GM12878 (cell line): ENCODE measurements at regions not wholly inside any gene's neighbourhood (a gene's known extent, or its start where the extent isn't known, plus 50 kb on each side); places are given as distances from the start of the nearest gene placed in this dataset.

ENCODE experiments used
- ATAC-seq: fragments of 200-7000 bp; cut with Tn5 transposase; 3 replicates; pipeline ENCODE4 v1.9.1; 2020; ENCODE audit warnings: mild to moderate bottlenecking, moderate library complexity
- BruUV-seq: library from RNA; stranded (reverse); fragments of 400-500 nt; replicated peaks from 2 replicates; lab custom pipeline; 2021; lab: Mats Ljungman, UMichigan
- CTCF ChIA-PET: fragments of 300-600 bp; sonication (Branson Sonifier 250); formaldehyde crosslinking; extraction: SDS; loops from one replicate; lab custom pipeline; 2021; ENCODE audit warnings: inconsistent platforms; lab: Yijun Ruan, JAX
- POLR2A ChIA-PET: fragments of 350-600 bp; formaldehyde crosslinking; extraction: SDS; loops from one replicate; lab custom pipeline; 2021; ENCODE audit warnings: inconsistent platforms; lab: Charles Lee
- RAD21 ChIA-PET: fragments of 300-600 bp; sonication (Branson Sonifier 250); formaldehyde crosslinking; loops from one replicate; lab custom pipeline; 2023; ENCODE audit warnings: antibody characterized with exemption; ENCODE audit not compliant: unreplicated experiment; lab: Charles Lee
- SMC1A ChIA-PET: fragments of 300-600 bp; sonication (Branson Sonifier 250); formaldehyde crosslinking; loops from one replicate; lab custom pipeline; 2023; ENCODE audit not compliant: unreplicated experiment, uncharacterized antibody; lab: Charles Lee
- DNase-seq: peaks from one replicate; pipeline ENCODE4 v3.0.0-alpha.2; 2011; ENCODE audit warnings: low read depth, low spot score
- FAIRE-seq: peaks from 3 replicates; lab custom pipeline; 2011; peaks lifted over from hg19 to GRCh38; lab: Jason Lieb, UNC
- H2AFZ ChIP-seq: 2 replicates; pipeline ENCODE4 v1.6.0; 2011; ENCODE audit warnings: low read depth, low read length, control low read depth; ENCODE audit not compliant: control insufficient read depth
- H3K27ac ChIP-seq: 2 replicates; pipeline ENCODE4 v1.5.1; 2011; ENCODE audit warnings: control low read depth; ENCODE audit not compliant: control insufficient read depth, insufficient read depth
- H3K27me3 ChIP-seq, 2 experiments: replicated peaks in 1 of 2; 2 replicates each; pipeline versions ENCODE4 v1.6.0 to v1.6.1; 2011; ENCODE audit warnings: low read length in 1 of 2; ENCODE audit not compliant: control insufficient read depth in 2 of 2, insufficient read depth in 2 of 2
- H3K36me3 ChIP-seq, 2 experiments: 2 replicates each; pipeline ENCODE4 v1.5.1; 2011; ENCODE audit warnings: low read length in 1 of 2; ENCODE audit not compliant: control insufficient read depth in 2 of 2, insufficient read depth in 2 of 2
- H3K4me1 ChIP-seq: 2 replicates; pipeline ENCODE4 v1.6.1; 2011; ENCODE audit warnings: mild to moderate bottlenecking, low read length, moderate library complexity, mixed read lengths; ENCODE audit not compliant: control insufficient read depth, insufficient read depth
- H3K4me2 ChIP-seq: 2 replicates; pipeline ENCODE4 v1.6.0; 2011; ENCODE audit warnings: control low read depth; ENCODE audit not compliant: control insufficient read depth, insufficient read depth
- H3K4me3 ChIP-seq: fragments of 200-600 bp; sonication (generic); 2 replicates; pipeline ENCODE4 v1.5.1; 2016
- H3K79me2 ChIP-seq: 2 replicates; pipeline ENCODE4 v1.6.0; 2011; ENCODE audit warnings: low read length; ENCODE audit not compliant: control insufficient read depth, insufficient read depth
- H3K9ac ChIP-seq: 2 replicates; pipeline ENCODE4 v1.8.0; 2011; ENCODE audit warnings: low read length, control low read depth, mixed read lengths; ENCODE audit not compliant: control insufficient read depth, insufficient read depth
- H3K9me3 ChIP-seq: replicated peaks from 3 replicates; pipeline ENCODE4 v1.5.1; 2011; ENCODE audit warnings: mild to moderate bottlenecking, low read length; ENCODE audit not compliant: control insufficient read depth, insufficient read depth
- H4K20me1 ChIP-seq: 2 replicates; pipeline ENCODE4 v1.6.0; 2011; ENCODE audit not compliant: control insufficient read depth, insufficient read depth
- ASH2L ChIP-seq: fragments of 300-600, 200-600 bp; sonication (generic); IDR thresholded peaks from 2 replicates; pipeline ENCODE4 v1.6.1; 2017; ENCODE audit warnings: low read depth, mild to moderate bottlenecking, borderline replicate concordance
- CHD2 ChIP-seq: IDR thresholded peaks from 2 replicates; pipeline ENCODE4 v1.6.1; 2011; ENCODE audit warnings: low read depth, low read length, improper control_type of control experiment, borderline replicate concordance
- E2F8 ChIP-seq: fragments of 450-650 bp; IDR thresholded peaks from 2 replicates; pipeline ENCODE4 v1.6.1; 2018; ENCODE audit warnings: mild to moderate bottlenecking, low read depth, moderate library complexity; ENCODE audit not compliant: partially characterized antibody
- MEF2A ChIP-seq: IDR thresholded peaks from 2 replicates; pipeline ENCODE4 v1.6.1; 2011; ENCODE audit warnings: low read depth, mild to moderate bottlenecking, low read length, moderate library complexity; ENCODE audit not compliant: insufficient read depth
- NRF1 ChIP-seq: conservative IDR thresholded peaks from 2 replicates; pipeline ENCODE4 v1.6.1; 2011; ENCODE audit warnings: mild to moderate bottlenecking, low read depth, low read length, improper control_type of control experiment
- PML ChIP-seq: IDR thresholded peaks from 2 replicates; pipeline ENCODE4 v1.6.1; 2012; ENCODE audit warnings: low read length, inconsistent platforms
- REST ChIP-seq: IDR thresholded peaks from 2 replicates; pipeline ENCODE4 v1.6.1; 2012; ENCODE audit warnings: mild to moderate bottlenecking, low read depth, low read length
- RUNX3 ChIP-seq: IDR thresholded peaks from 2 replicates; pipeline ENCODE4 v1.6.1; 2012; ENCODE audit warnings: low read length, inconsistent platforms
- STAT1 ChIP-seq: fragments of 450-650 bp; conservative IDR thresholded peaks from 2 replicates; pipeline ENCODE4 v1.6.1; 2014; ENCODE audit warnings: antibody characterized with exemption, mild to moderate bottlenecking
- SUZ12 ChIP-seq: fragments of 200-600 bp; sonication (generic); IDR thresholded peaks from one replicate; pipeline ENCODE4 v1.6.1; 2018; ENCODE audit warnings: antibody characterized with exemption, mild to moderate bottlenecking; ENCODE audit not compliant: unreplicated experiment
- TARDBP ChIP-seq: IDR thresholded peaks from 2 replicates; pipeline ENCODE4 v1.6.1; 2016; ENCODE audit warnings: borderline replicate concordance
- ZNF217 ChIP-seq: fragments of 450-650 bp; IDR thresholded peaks from 2 replicates; pipeline ENCODE4 v1.6.1; 2017; ENCODE audit warnings: antibody characterized with exemption, mild to moderate bottlenecking
- ZNF24 ChIP-seq: fragments of 450-650 bp; IDR thresholded peaks from 2 replicates; pipeline ENCODE4 v1.6.1; 2017; ENCODE audit warnings: antibody characterized with exemption, mild to moderate bottlenecking
- ZNF274 ChIP-seq: IDR thresholded peaks from one replicate; pipeline ENCODE4 v1.8.0; 2011; ENCODE audit not compliant: insufficient read length, insufficient read depth
- WGBS: methylation state at CpG from one replicate; pipeline ENCODE4 v1.1.6; 2016; ENCODE audit warnings: low lambda C conversion rate; ENCODE audit not compliant: insufficient replicate concordance, insufficient coverage; ENCODE audit errors: missing lambda C conversion rate; 5-methylcytosine and 5-hydroxymethylcytosine counted together
- in situ Hi-C: fragments of 300-500 bp; cut with MboI; formaldehyde crosslinking; loops from 9 replicates; pipeline ENCODE4 v1.14.3; 2018; ENCODE audit warnings: mixed read lengths
- intact Hi-C: fragments of 100-400 bp; cut with micrococcal nuclease; formaldehyde crosslinking; loops from one replicate; pipeline ENCODE4 v1.14.2; 2022; ENCODE audit not compliant: unreplicated experiment

GRCh38 chr5:89055695-89056085 lies 172.7 kb upstream of the MEF2C start (continued):
- TF ChIP-seq ZNF24 = no peak
- no peak for TF ChIP-seq CHD2
- TF ChIP-seq RUNX3 = no peak
- TF ChIP-seq ZNF217 = no peak
- TF ChIP-seq NRF1 = no peak
- TF ChIP-seq MEF2A = no peak

DNA sequence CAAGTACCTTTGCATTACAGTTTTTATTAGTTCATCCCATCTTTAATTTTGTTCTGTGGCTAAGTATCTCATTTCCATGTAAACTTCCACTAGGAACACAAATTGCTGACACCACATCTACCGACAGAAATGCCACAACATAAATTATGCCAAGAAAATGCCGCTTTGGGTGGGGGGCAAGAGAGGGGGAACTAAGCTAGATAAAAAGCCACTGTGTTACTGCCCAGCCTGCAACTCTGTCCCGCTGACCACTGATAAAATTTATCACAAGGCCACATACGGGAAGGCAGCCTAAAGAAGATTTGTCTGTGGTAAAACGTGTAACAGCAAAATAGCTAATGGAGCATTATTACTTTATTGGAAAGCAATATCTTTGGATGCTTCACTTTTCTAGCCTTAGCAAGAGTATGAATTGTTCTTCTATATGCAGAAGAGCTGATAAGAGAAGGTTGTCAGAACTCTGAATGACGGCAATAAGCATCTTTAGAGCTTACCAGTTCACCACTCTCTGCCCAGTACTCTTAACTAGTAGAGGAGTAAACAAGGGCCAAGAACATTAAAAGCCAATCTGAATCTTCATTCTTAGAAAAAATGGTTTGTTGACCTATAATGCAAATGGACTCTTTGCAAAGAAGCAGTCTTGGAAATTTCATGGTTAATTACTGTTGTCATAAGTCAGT lies 172.2 kb upstream of the MEF2C start:
- no peak overlapping the region for H2AFZ ChIP-seq

More for the DNA sequence above, 172.2 kb upstream of the MEF2C start:
- no peaks in the 10 kb centered on the region for H3K4me1 ChIP-seq
- CTCF ChIA-PET = interaction anchor here (1.8 to 2.0 kb wide), 3 partner anchors 12 to 14 kb away, joined by 4 to 5 read pairs (median 5); no protein-coding TSS in a partner anchor
- 93% methylated on average over 6 of the region's 6 CpGs for WGBS
- SMC1A ChIA-PET = interaction anchor here (1.4 to 2.0 kb wide), 4 partner anchors 9 to 13 kb away, joined by 3 to 5 read pairs (median 5); no protein-coding TSS in a partner anchor
- intact Hi-C loops = no loop called here
- POLR2A ChIA-PET = no interaction called here
- H3K27me3 ChIP-seq = no peaks in the 10 kb centered on the region
- H3K79me2 ChIP-seq = no peaks in the 10 kb centered on the region
- DNase-seq (no peak), FAIRE-seq (no peak), ATAC-seq (no peak)
- TF ChIP-seq ASH2L = no peak
- TF ChIP-seq TARDBP = no peak
- TF ChIP-seq E2F8 = no peak
- TF ChIP-seq REST = no peak
- TF ChIP-seq ZNF274 = no peak
- no peak for TF ChIP-seq PML
- TF ChIP-seq SUZ12 = no peak
- TF ChIP-seq STAT1 = no peak
- H3K4me3 ChIP-seq = no peak overlapping the region
- no peak overlapping the region for H3K9ac ChIP-seq
- no peak overlapping the region for H3K27ac ChIP-seq
- no peaks in the 10 kb centered on the region for H4K20me1 ChIP-seq
- RAD21 ChIA-PET = interaction anchor here (1.1 to 1.2 kb wide), 2 partner anchors 13 to 15 kb away, joined by 3 to 4 read pairs; no protein-coding TSS in a partner anchor
- BruUV-seq = no TSS peak
- H3K36me3 ChIP-seq = no peaks in the 10 kb centered on the region
- H3K4me2 ChIP-seq = no peak overlapping the region
- in situ Hi-C loops = no loop called here
- H3K9me3 ChIP-seq = peaks cover 6% of the 10 kb centered on the region; the same call in 2 of the 3 replicates
